CD4-positive, alpha-beta T cell treated with Interleukin-6 at 100 ng/mL for 8 hours (primary cell): ENCODE measurements at regions not wholly inside any gene's neighbourhood (a gene's known extent, or its start where the extent isn't known, plus 50 kb on each side); places are given as distances from the start of the nearest gene placed in this dataset.
"Not testable (repeated sequence)": the region's sequence is repeated elsewhere in the genome, so short reads cannot be mapped to it uniquely, and the experiment has no call there.

Experiments used
- DNase-seq: peaks from one replicate; pipeline ENCODE4 v3.0.0-alpha.2; 2020; ENCODE audit warnings: mixed read lengths, low spot score

GRCh38 chr2:111425789-111426201 lies 305.1 kb downstream of the BCL2L11 start:
- not testable (repeated sequence) for DNase-seq

- not testable (repeated sequence) for DNase-seq
Measured at GRCh38 chr2:111427346-111427745, 306.6 kb downstream of the BCL2L11 start.

DNA sequence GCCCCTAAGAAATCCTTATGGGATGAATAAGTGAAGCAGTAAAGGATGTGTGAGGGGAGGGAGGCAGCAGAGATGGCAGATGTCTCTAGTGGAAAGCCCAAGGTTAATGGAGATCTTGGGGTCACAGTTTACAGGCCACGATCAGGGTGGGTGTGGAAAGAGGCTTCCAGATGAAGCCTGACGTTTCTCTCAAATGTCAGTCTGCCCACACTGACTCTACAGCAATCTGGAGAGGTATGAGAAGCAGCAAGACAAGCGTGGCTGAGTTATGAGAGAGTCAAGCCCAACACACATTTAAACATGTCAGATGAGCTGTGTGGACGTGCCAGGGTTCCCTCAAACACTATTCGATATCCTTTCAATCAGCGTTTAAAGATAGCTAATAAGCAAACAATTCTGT lies 308.2 kb downstream of the BCL2L11 start:
- not testable (repeated sequence) for DNase-seq

GRCh38 chr2:111429353-111429752 lies 308.6 kb downstream of the BCL2L11 start:
- DNase-seq: not testable (repeated sequence)

GRCh38 chr2:111430817-111431661 lies 310.3 kb downstream of the BCL2L11 start:
- DNase-seq: not testable (repeated sequence)

- not testable (repeated sequence) for DNase-seq
Measured at GRCh38 chr2:111432423-111432822, 311.7 kb downstream of the BCL2L11 start.

DNA sequence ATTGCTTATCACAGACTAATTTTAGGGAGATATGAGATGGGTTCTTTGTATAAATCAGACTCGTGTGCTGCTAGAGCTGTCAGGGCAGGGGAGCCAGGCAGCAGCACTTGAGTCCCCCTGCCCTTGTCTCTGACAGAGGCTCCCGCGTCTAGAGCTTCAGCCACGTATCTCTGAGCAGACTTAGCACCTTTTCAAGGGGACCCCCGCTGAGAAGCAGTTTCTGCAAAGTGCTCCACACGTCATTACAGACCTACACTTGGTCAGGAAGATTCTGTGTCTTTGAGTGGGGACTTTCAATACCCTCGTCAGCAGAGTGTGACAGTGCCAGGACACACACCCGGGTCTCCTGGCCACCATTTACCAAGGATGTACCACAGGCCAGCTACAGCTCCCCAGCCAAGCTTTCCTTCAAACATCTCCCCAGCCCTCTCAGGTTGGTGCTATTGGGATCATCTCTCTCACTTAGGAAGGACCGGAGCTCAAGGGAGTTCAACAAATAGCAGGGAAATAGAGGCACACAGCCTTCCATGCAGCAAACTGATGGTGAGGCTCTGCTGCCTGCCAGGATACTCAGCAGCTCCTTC lies 312.3 kb downstream of the BCL2L11 start:
- not testable (repeated sequence) for DNase-seq

- not testable (repeated sequence) for DNase-seq
Measured at GRCh38 chr2:111433892-111434607, 313.3 kb downstream of the BCL2L11 start.

- DNase-seq: not testable (repeated sequence)
Measured at GRCh38 chr2:111434608-111434939, 313.9 kb downstream of the BCL2L11 start.

- DNase-seq: not testable (repeated sequence)
Measured at GRCh38 chr2:111435553-111436310, 315.0 kb downstream of the BCL2L11 start.

- not testable (repeated sequence) for DNase-seq
Measured at GRCh38 chr2:111436411-111436810, 315.7 kb downstream of the BCL2L11 start.

- DNase-seq: not testable (repeated sequence)
Measured at GRCh38 chr2:111437288-111437990, 316.7 kb downstream of the BCL2L11 start.

GRCh38 chr2:111438161-111438560 lies 317.4 kb downstream of the BCL2L11 start:
- not testable (repeated sequence) for DNase-seq

DNA sequence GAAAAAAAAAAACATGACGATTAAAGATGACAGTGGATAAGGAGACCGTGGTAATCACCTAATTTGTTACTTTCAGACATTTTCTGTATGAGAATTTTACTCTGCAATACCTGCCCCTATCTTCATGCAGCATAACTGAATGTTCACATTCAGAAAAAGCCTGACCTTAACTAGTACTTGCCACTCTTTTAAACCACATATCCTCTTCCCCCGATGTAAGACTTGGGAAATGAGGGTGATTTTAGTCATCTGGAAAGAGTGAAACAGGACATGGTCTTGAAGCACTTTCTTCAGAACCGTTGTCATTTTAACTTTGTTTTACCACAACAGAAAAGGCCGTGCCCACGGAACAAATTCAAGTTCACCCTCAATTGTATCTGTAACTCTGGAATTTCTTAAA lies 318.5 kb downstream of the BCL2L11 start:
- DNase-seq: not testable (repeated sequence)

- DNase-seq: not testable (repeated sequence)
Measured at GRCh38 chr2:111441614-111442013, 320.9 kb downstream of the BCL2L11 start.

- DNase-seq: not testable (repeated sequence)
Measured at GRCh38 chr2:111442767-111443454, 322.2 kb downstream of the BCL2L11 start.

- DNase-seq: not testable (repeated sequence)
Measured at GRCh38 chr2:111444516-111444915, 323.8 kb downstream of the BCL2L11 start.

DNA sequence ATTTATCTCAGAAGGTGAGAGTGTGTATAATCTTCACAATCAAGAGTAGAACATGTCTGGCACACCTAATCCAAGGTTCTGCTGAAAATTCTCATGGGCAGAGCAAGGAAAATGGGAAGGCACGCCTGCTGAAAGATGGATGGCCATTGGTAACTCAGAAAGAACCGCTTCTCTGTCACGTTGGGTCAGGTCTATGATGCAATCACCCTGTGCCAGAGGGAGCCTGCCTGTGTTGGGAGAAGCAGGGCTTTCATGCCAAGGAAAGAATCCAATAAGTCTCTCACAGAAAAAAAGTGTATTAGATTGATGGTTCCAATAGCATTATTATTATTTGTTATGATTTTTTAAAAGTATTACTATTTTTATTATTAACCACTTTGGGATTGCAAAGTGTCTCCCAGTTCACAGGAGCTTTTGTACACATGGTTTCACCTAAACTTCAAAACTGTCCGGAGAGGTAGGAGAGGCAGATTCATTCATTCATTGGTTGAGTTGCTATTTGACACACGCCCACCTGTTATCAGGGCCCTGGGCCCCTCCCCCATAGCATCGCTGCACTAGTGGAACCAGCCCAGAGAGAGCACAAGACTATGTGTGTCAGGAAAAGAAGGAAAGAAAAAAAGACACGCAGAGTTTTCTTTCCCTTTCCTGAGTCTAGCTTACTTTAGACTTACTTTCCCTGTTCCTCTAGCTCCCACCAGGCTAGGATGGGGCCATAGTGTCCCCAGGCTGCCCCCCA lies 324.6 kb downstream of the BCL2L11 start:
- not testable (repeated sequence) for DNase-seq

GRCh38 chr2:111445941-111446340 lies 325.2 kb downstream of the BCL2L11 start:
- DNase-seq: not testable (repeated sequence)

DNA sequence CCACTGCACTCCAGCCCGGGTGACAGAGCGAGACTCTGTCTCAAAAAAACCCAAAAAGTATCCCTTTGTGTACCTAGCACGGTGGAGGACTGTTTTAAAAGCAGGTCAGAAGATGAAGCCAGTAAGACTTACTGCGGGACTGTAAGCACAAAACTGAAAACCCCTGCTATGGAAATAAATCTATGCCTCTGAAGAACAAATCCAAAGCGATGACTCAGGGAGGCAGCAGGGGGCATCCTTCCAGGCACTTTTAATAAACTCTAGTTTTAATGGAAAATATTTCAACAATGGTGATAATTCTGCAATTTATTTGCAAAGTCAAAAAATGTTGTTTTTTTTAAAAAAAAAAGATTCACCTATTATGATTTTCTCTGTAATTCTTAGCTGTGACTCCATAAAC lies 326.8 kb downstream of the BCL2L11 start:
- DNase-seq: not testable (repeated sequence)
